DOHH2 (cell line): ENCODE measurements at regions not wholly inside any gene's neighbourhood (a gene's known extent, or its start where the extent isn't known, plus 50 kb on each side); places are given as distances from the start of the nearest gene placed in this dataset.

Experiments
- EZH2phosphoT487 ChIP-seq: fragments of 200-600 bp; sonication (generic); IDR thresholded peaks from 2 replicates; pipeline ENCODE4 v1.6.1; 2017; ENCODE audit warnings: borderline replicate concordance, mild to moderate bottlenecking, antibody characterized with exemption, low read length, moderate library complexity, mixed read lengths
- TF ChIP-seq, protein P1 (sequence below): fragments of 200-600 bp; sonication (generic); IDR thresholded peaks from one replicate; pipeline ENCODE4 v1.5.1; 2014; ENCODE audit warnings: antibody characterized with exemption, mild to moderate bottlenecking, low read depth, low read length; ENCODE audit not compliant: poor library complexity, severe bottlenecking

DNA sequence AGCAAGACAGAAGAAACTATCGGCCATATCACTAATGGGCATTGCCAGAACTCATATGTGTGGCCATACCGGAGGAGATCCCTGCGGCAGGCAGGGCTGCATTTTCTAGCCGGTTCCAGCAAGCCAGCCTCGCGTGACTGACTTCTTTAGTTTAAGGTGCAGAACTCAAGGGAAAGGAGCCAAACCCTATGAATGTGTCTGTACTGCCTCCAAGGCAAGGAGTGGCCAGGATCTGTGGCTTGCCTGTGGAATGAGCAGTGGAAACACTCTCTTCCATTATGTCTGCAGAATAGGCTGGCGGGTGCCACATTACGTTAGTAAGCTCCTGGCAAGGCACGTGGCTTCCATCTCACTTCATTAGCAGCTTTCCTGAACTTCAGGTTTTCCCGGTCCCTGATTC lies 137.6 kb downstream of the ATL2 start:
- TF ChIP-seq, protein P1, sequence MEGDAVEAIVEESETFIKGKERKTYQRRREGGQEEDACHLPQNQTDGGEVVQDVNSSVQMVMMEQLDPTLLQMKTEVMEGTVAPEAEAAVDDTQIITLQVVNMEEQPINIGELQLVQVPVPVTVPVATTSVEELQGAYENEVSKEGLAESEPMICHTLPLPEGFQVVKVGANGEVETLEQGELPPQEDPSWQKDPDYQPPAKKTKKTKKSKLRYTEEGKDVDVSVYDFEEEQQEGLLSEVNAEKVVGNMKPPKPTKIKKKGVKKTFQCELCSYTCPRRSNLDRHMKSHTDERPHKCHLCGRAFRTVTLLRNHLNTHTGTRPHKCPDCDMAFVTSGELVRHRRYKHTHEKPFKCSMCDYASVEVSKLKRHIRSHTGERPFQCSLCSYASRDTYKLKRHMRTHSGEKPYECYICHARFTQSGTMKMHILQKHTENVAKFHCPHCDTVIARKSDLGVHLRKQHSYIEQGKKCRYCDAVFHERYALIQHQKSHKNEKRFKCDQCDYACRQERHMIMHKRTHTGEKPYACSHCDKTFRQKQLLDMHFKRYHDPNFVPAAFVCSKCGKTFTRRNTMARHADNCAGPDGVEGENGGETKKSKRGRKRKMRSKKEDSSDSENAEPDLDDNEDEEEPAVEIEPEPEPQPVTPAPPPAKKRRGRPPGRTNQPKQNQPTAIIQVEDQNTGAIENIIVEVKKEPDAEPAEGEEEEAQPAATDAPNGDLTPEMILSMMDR, result no peak
- TF ChIP-seq EZH2phosphoT487, result no peak
